SH-SY5Y (cell line): ENCODE measurements at regions not wholly inside any gene's neighbourhood (a gene's known extent, or its start where the extent isn't known, plus 50 kb on each side); places are given as distances from the start of the nearest gene placed in this dataset.

Source experiments
- GATA2 ChIP-seq: IDR thresholded peaks from 2 replicates; pipeline ENCODE4 v1.6.1; 2011; ENCODE audit warnings: mild to moderate bottlenecking, low read depth, low read length
- GATA3 ChIP-seq: IDR thresholded peaks from 2 replicates; pipeline ENCODE4 v1.6.1; 2011; ENCODE audit warnings: low read depth, mild to moderate bottlenecking, low read length, moderate library complexity

- TF ChIP-seq GATA2: no peak
- TF ChIP-seq GATA3: no peak
Measured at GRCh38 chr6:15926256-15926655, 202.6 kb upstream of the MYLIP start.
